CD4-positive, alpha-beta memory T cell (primary cell): ENCODE measurements at regions not wholly inside any gene's neighbourhood (a gene's known extent, or its start where the extent isn't known, plus 50 kb on each side); places are given as distances from the start of the nearest gene placed in this dataset.

Experiments used
- CTCF ChIA-PET: fragments of 350-600 bp; sonication (Branson Sonifier 250); formaldehyde crosslinking; loops from one replicate; lab custom pipeline; 2021; ENCODE audit warnings: inconsistent platforms; ENCODE audit not compliant: partially characterized antibody; lab: Charles Lee
- POLR2A ChIA-PET: fragments of 350-600 bp; sonication (Branson Sonifier 250); formaldehyde crosslinking; loops from one replicate; lab custom pipeline; 2021; ENCODE audit not compliant: partially characterized antibody; lab: Charles Lee
- DNase-seq, 5 donors: peaks; one replicate each; pipeline versions ENCODE4 v3.0.0 to v3.0.0-alpha.2; 2020 to 2022; ENCODE audit warnings: mixed read lengths in 1 of 5
- H3K27ac ChIP-seq: one replicate; pipeline ENCODE4 v1.7.0; 2013; ENCODE audit warnings: low read depth, low read length
- H3K27me3 ChIP-seq: 2 replicates; pipeline ENCODE4 v1.7.0; 2013; ENCODE audit warnings: mild to moderate bottlenecking, low read length, moderate library complexity; ENCODE audit not compliant: insufficient read depth
- H3K36me3 ChIP-seq: 2 replicates; pipeline ENCODE4 v1.7.0; 2013; ENCODE audit warnings: mild to moderate bottlenecking, low read length, moderate library complexity; ENCODE audit not compliant: insufficient read depth
- H3K4me1 ChIP-seq: 2 replicates; pipeline ENCODE4 v1.7.0; 2013; ENCODE audit warnings: mild to moderate bottlenecking, low read length, moderate library complexity; ENCODE audit not compliant: insufficient read depth
- H3K4me3 ChIP-seq, 2 donors: one replicate each; pipeline ENCODE4 v1.7.0; 2013; ENCODE audit warnings: low read length in 2 of 2, mild to moderate bottlenecking in 1 of 2
- H3K9me3 ChIP-seq, 2 donors: one replicate each; pipeline ENCODE4 v1.7.0; 2013; ENCODE audit warnings: low read length in 2 of 2, control low read depth in 1 of 2; ENCODE audit not compliant: control insufficient read depth in 1 of 2
- H3K27ac Mint-ChIP-seq, 7 donors: one replicate each; pipeline ENCODE4 v1.8.0; 2020 to 2021; ENCODE audit warnings: mixed read lengths in 7 of 7, mild to moderate bottlenecking in 6 of 7, inconsistent platforms in 3 of 7, moderate library complexity in 3 of 7
- H3K27me3 Mint-ChIP-seq, 2 donors: one replicate each; pipeline ENCODE4 v1.8.0; 2020 to 2021; ENCODE audit warnings: mixed read lengths in 2 of 2
- H3K36me3 Mint-ChIP-seq, 2 donors: one replicate each; pipeline ENCODE4 v1.8.0; 2020 to 2021; ENCODE audit warnings: mixed read lengths in 2 of 2, inconsistent platforms in 1 of 2, mild to moderate bottlenecking in 1 of 2
- H3K4me1 Mint-ChIP-seq, 4 donors: one replicate each; pipeline ENCODE4 v1.8.0; 2020 to 2021; ENCODE audit warnings: mixed read lengths in 4 of 4, mild to moderate bottlenecking in 1 of 4
- H3K4me3 Mint-ChIP-seq, 8 donors: one replicate each; pipeline ENCODE4 v1.8.0; 2020 to 2021; ENCODE audit warnings: mixed read lengths in 8 of 8, mild to moderate bottlenecking in 7 of 8, moderate library complexity in 6 of 8, inconsistent platforms in 3 of 8
- H3K9me3 Mint-ChIP-seq, 8 donors: one replicate each; pipeline ENCODE4 v1.8.0; 2020 to 2021; ENCODE audit warnings: mixed read lengths in 8 of 8, mild to moderate bottlenecking in 5 of 8, inconsistent platforms in 3 of 8, moderate library complexity in 1 of 8
- intact Hi-C: fragments of 100-400 bp; cut with micrococcal nuclease; formaldehyde crosslinking; loops from one replicate; pipeline ENCODE4 v1.15.1; 2023

DNA sequence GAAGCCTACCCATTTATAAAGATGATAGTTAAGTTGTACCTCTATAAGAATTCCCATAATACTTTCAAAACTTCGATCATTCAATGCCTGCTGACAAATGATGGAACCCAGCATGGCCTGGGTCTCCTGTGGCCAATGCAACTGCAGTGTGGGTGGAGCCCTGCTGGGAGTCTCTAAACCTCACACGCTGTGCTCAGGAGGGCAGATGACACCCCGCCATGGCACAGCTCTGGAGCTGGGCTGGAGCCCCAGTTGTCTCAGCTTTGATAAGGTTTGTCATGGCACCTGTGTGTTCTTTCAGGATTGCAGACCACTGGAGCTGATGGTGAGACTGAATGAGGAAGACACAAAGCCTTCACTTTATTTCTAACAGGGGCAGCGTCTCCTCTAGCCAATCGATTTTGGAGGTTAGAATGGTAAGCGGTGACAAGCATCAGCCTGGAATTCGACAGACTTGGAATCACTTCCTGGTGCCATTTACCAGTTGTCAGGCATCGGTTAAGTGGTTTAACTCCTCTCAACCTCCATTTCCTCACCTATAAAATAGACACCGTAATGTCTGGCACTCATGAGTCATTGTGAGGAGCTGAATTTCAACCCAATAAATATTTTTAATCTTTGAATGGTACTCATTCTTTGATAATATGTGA lies 383.6 kb upstream of the SALL3 start:
- ChIA-PET CTCF (no interaction called here), POLR2A (no interaction called here)
- Histone ChIP-seq H3K27me3 (no peaks in the 10 kb centered on the region), H3K4me3 (no peak overlapping the region), H3K9me3 (no peaks in the 10 kb centered on the region), H3K4me1 (no peaks in the 10 kb centered on the region), H3K27ac (no peak overlapping the region), H3K36me3 (no peaks in the 10 kb centered on the region)
- Mint-ChIP-seq H3K9me3 (peaks cover 0 to 20% (median 12%) of the 10 kb centered on the region in 8 donors), H3K27ac (no peak overlapping the region), H3K4me3 (no peak overlapping the region), H3K4me1 (no peaks in the 10 kb centered on the region), H3K36me3 (no peaks in the 10 kb centered on the region), H3K27me3 (peaks cover 0 to 2% of the 10 kb centered on the region in 2 donors)
- intact Hi-C loops = no loop called here
- DNase-seq = no peak

DNA sequence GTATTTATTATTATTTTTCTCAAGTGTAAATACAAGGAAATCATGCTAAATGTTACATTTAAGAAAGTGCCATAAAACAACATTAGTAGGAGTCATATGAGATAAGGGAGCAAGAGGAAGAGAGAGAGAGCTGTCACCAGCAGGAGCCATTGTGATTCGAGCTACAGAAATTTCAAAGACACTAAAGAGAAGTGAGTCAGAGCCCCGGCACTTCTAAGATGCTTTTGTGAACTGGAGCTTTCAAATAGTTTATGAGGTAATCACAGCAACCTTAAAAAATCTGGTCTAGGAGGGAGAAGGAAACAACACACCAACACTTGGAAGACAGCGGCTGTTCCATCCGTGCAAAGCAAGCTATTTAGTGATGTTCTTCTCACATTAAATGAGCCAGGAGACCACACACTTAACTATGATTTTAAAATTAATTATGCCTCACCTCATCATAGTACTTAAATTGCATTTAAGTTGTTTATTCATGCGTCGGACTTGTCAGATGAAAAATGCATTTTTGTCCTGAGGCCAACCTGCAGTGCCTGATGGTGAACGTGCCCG lies 382.7 kb upstream of the SALL3 start:
- no peaks in the 10 kb centered on the region for H3K27me3 ChIP-seq
- no peaks in the 10 kb centered on the region for H3K9me3 ChIP-seq
- CTCF ChIA-PET = no interaction called here
- H3K27ac Mint-ChIP-seq = no peak overlapping the region
- H3K4me1 Mint-ChIP-seq = no peaks in the 10 kb centered on the region
- intact Hi-C loops = no loop called here
- H3K4me1 ChIP-seq = no peaks in the 10 kb centered on the region
- DNase-seq = no peak
- H3K36me3 Mint-ChIP-seq = no peaks in the 10 kb centered on the region
- POLR2A ChIA-PET = no interaction called here
- H3K4me3 ChIP-seq = no peak overlapping the region
- no peak overlapping the region for H3K27ac ChIP-seq
- H3K27me3 Mint-ChIP-seq = peaks cover 0 to 2% of the 10 kb centered on the region in 2 donors
- H3K36me3 ChIP-seq = no peaks in the 10 kb centered on the region
- H3K4me3 Mint-ChIP-seq = no peak overlapping the region
- peaks cover 0 to 17% (median 10%) of the 10 kb centered on the region in 8 donors for H3K9me3 Mint-ChIP-seq

DNA sequence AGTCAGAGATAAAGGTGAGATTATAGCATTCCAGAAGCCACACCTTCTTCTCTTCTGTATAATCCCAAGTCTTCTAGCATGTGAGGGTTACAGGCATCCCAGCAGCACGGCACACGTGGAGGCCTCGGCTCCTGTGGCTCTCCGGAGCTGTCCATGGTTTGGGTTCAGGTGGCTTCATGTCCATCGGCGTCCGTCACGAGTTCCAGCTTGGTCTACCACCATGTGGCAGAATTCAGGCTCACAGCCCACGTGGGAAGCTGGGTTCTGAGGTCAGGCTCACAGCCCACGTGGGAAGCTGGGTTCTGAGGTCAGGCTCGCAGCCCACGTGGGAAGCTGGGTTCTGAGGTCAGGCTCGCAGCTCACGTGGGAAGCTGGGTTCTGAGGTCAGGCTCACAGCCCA lies 378.3 kb upstream of the SALL3 start:
- Histone ChIP-seq H3K27ac (no peak overlapping the region), H3K4me1 (no peaks in the 10 kb centered on the region), H3K4me3 (no peak overlapping the region), H3K36me3 (no peaks in the 10 kb centered on the region), H3K9me3 (no peaks in the 10 kb centered on the region), H3K27me3 (no peaks in the 10 kb centered on the region)
- H3K27me3 Mint-ChIP-seq = no peaks in the 10 kb centered on the region
- peaks cover 0 to 8% (median 3%) of the 10 kb centered on the region in 8 donors for H3K9me3 Mint-ChIP-seq
- H3K4me3 Mint-ChIP-seq = no peak overlapping the region
- ChIA-PET CTCF (no interaction called here), POLR2A (no interaction called here)
- no peaks in the 10 kb centered on the region for H3K36me3 Mint-ChIP-seq
- no peak for DNase-seq
- intact Hi-C loops = no loop called here
- no peak overlapping the region for H3K27ac Mint-ChIP-seq
- H3K4me1 Mint-ChIP-seq = peaks cover 0 to 2% (median 0%) of the 10 kb centered on the region in 4 donors

- Mint-ChIP-seq H3K27ac (no peak overlapping the region), H3K9me3 (peaks cover 0 to 6% (median 4%) of the 10 kb centered on the region in 8 donors), H3K4me1 (peaks cover 0 to 2% (median 0%) of the 10 kb centered on the region in 4 donors), H3K4me3 (no peak overlapping the region), H3K27me3 (no peaks in the 10 kb centered on the region), H3K36me3 (peaks cover 0 to 3% of the 10 kb centered on the region in 2 donors)
- H3K36me3 ChIP-seq = no peaks in the 10 kb centered on the region
- CTCF ChIA-PET = no interaction called here
- H3K4me3 ChIP-seq = no peak overlapping the region
- no peak for DNase-seq
- intact Hi-C loops = no loop called here
- H3K9me3 ChIP-seq = no peaks in the 10 kb centered on the region
- no peaks in the 10 kb centered on the region for H3K4me1 ChIP-seq
- H3K27ac ChIP-seq = no peak overlapping the region
- POLR2A ChIA-PET = no interaction called here
- H3K27me3 ChIP-seq = no peaks in the 10 kb centered on the region
Observed at GRCh38 chr18:78601923-78602322, 377.7 kb upstream of the SALL3 start.

GRCh38 chr18:78602430-78602829 lies 377.2 kb upstream of the SALL3 start:
- H3K36me3 ChIP-seq = no peaks in the 10 kb centered on the region
- no peak overlapping the region for H3K27ac ChIP-seq
- Mint-ChIP-seq H3K36me3 (peaks cover 0 to 4% of the 10 kb centered on the region in 2 donors), H3K27me3 (no peaks in the 10 kb centered on the region), H3K4me3 (no peak overlapping the region), H3K9me3 (peaks cover 0 to 6% (median 4%) of the 10 kb centered on the region in 8 donors), H3K27ac (no peak overlapping the region), H3K4me1 (peaks cover 0 to 2% (median 0%) of the 10 kb centered on the region in 4 donors)
- intact Hi-C loops = no loop called here
- no peaks in the 10 kb centered on the region for H3K4me1 ChIP-seq
- ChIA-PET POLR2A (no interaction called here), CTCF (no interaction called here)
- no peak for DNase-seq
- H3K9me3 ChIP-seq = no peaks in the 10 kb centered on the region
- H3K27me3 ChIP-seq = no peaks in the 10 kb centered on the region
- H3K4me3 ChIP-seq = no peak overlapping the region

GRCh38 chr18:78603102-78603983 lies 376.3 kb upstream of the SALL3 start:
- Histone ChIP-seq H3K4me3 (no peak overlapping the region), H3K4me1 (no peaks in the 10 kb centered on the region), H3K36me3 (no peaks in the 10 kb centered on the region), H3K9me3 (no peaks in the 10 kb centered on the region), H3K27ac (no peak overlapping the region), H3K27me3 (no peaks in the 10 kb centered on the region)
- intact Hi-C loops = no loop called here
- H3K4me1 Mint-ChIP-seq = peaks cover 0 to 2% (median 0%) of the 10 kb centered on the region in 4 donors
- POLR2A ChIA-PET = no interaction called here
- CTCF ChIA-PET = no interaction called here
- DNase-seq = no peak
- no peaks in the 10 kb centered on the region for H3K27me3 Mint-ChIP-seq
- peaks cover 0 to 4% of the 10 kb centered on the region in 2 donors for H3K36me3 Mint-ChIP-seq
- H3K9me3 Mint-ChIP-seq = peaks cover 0 to 6% (median 4%) of the 10 kb centered on the region in 8 donors
- no peak overlapping the region for H3K27ac Mint-ChIP-seq
- H3K4me3 Mint-ChIP-seq = no peak overlapping the region

- Mint-ChIP-seq H3K9me3 (peaks cover 0 to 5% (median 2%) of the 10 kb centered on the region in 8 donors), H3K27ac (no peak overlapping the region), H3K4me1 (peaks cover 0 to 2% (median 0%) of the 10 kb centered on the region in 4 donors), H3K27me3 (peaks cover 0 to 1% of the 10 kb centered on the region in 2 donors), H3K36me3 (peaks cover 0 to 4% of the 10 kb centered on the region in 2 donors), H3K4me3 (no peak overlapping the region)
- DNase-seq = no peak
- H3K27me3 ChIP-seq = no peaks in the 10 kb centered on the region
- intact Hi-C loops = no loop called here
- H3K4me1 ChIP-seq = no peaks in the 10 kb centered on the region
- ChIA-PET CTCF (no interaction called here), POLR2A (no interaction called here)
- H3K27ac ChIP-seq = no peak overlapping the region
- no peaks in the 10 kb centered on the region for H3K36me3 ChIP-seq
- H3K4me3 ChIP-seq = no peak overlapping the region
- no peaks in the 10 kb centered on the region for H3K9me3 ChIP-seq
Observed at GRCh38 chr18:78605255-78605654, 374.4 kb upstream of the SALL3 start.
